ENCODE measurements at regions not wholly inside any gene's neighbourhood (a gene's known extent, or its start where the extent isn't known, plus 50 kb on each side); places are given as distances from the start of the nearest gene placed in this dataset.
"Not testable (repeated sequence)": the region's sequence is repeated elsewhere in the genome, so short reads cannot be mapped to it uniquely, and the experiment has no call there.

GRCh38 chr14:40713387-40713786, 893.3 kb upstream of the LRFN5 start:
- DNase-seq (ENCODE audit: low read depth in 2 of 2): no peak

- no peak for DNase-seq (ENCODE audit: low read depth in 2 of 2)
Measured at GRCh38 chr14:40697231-40697630, 909.4 kb upstream of the LRFN5 start.

- no peak for DNase-seq (ENCODE audit: low read depth in 2 of 2)
Measured at GRCh38 chr14:40694023-40694422, 912.7 kb upstream of the LRFN5 start.

GRCh38 chr14:40691066-40691465, 915.6 kb upstream of the LRFN5 start:
- no peak for DNase-seq (ENCODE audit: low read depth in 2 of 2)

GRCh38 chr14:40685764-40686163, 920.9 kb upstream of the LRFN5 start:
- no peak for DNase-seq (ENCODE audit: low read depth in 2 of 2)

- DNase-seq (ENCODE audit: low read depth in 2 of 2): no peak
Measured at GRCh38 chr14:40684328-40684727, 922.3 kb upstream of the LRFN5 start.

- no peak for DNase-seq (ENCODE audit: low read depth in 2 of 2)
Measured at GRCh38 chr14:40682131-40682913, 924.4 kb upstream of the LRFN5 start.

GRCh38 chr14:40679256-40679655, 927.4 kb upstream of the LRFN5 start:
- DNase-seq (ENCODE audit: low read depth in 2 of 2): no peak

- not testable (repeated sequence) for DNase-seq (ENCODE audit: low read depth in 2 of 2)
Measured at GRCh38 chr14:40677206-40677605, 929.5 kb upstream of the LRFN5 start.

- no peak for DNase-seq (ENCODE audit: low read depth in 2 of 2)
Measured at GRCh38 chr14:40674502-40674901, 932.2 kb upstream of the LRFN5 start.

- no peak for DNase-seq (ENCODE audit: low read depth in 2 of 2)
Measured at GRCh38 chr14:40656311-40656710, 950.4 kb upstream of the LRFN5 start.

GRCh38 chr14:40652089-40652691, 954.5 kb upstream of the LRFN5 start:
- no peak for DNase-seq (ENCODE audit: low read depth in 2 of 2)

- DNase-seq (ENCODE audit: low read depth in 2 of 2): no peak
Measured at GRCh38 chr14:40630471-40630870, 976.2 kb upstream of the LRFN5 start.

GRCh38 chr14:40629551-40630137, 977.0 kb upstream of the LRFN5 start:
- DNase-seq (ENCODE audit: low read depth in 2 of 2): not testable (repeated sequence)

- DNase-seq (ENCODE audit: low read depth in 2 of 2): no peak
Measured at GRCh38 chr14:40629144-40629543, 977.5 kb upstream of the LRFN5 start.

- DNase-seq (ENCODE audit: low read depth in 2 of 2): no peak
Measured at GRCh38 chr14:40623643-40624042, 983.0 kb upstream of the LRFN5 start.

- no peak for DNase-seq (ENCODE audit: low read depth in 2 of 2)
Measured at GRCh38 chr14:40618225-40618898, 988.3 kb upstream of the LRFN5 start.

- no peak for DNase-seq (ENCODE audit: low read depth in 2 of 2)
Measured at GRCh38 chr14:40616579-40616978, 990.1 kb upstream of the LRFN5 start.

- no peak for DNase-seq (ENCODE audit: low read depth in 2 of 2)
Measured at GRCh38 chr14:40601063-40601462, 1005.6 kb upstream of the LRFN5 start.

GRCh38 chr14:40599725-40600124, 1007.0 kb upstream of the LRFN5 start:
- DNase-seq (ENCODE audit: low read depth in 2 of 2): no peak

- DNase-seq (ENCODE audit: low read depth in 2 of 2): no peak
Measured at GRCh38 chr14:40581264-40581663, 1025.4 kb upstream of the LRFN5 start.

- DNase-seq (ENCODE audit: low read depth in 2 of 2): no peak
Measured at GRCh38 chr14:40576880-40577478, 1029.7 kb upstream of the LRFN5 start.
